ENCODE measurements at regions not wholly inside any gene's neighbourhood (a gene's known extent, or its start where the extent isn't known, plus 50 kb on each side); places are given as distances from the start of the nearest gene placed in this dataset.

GRCh38 chr3:106380232-106380631 is 511.4 kb upstream of the CBLB start (continued):
- TF ChIP-seq EZH2 (IDR thresholded peaks at IDR 0.05; ENCODE audit: low read depth, unreplicated experiment) (no peak), REST (IDR thresholded peaks at IDR 0.05; ENCODE audit: unreplicated experiment) (no peak), JUNB (IDR thresholded peaks at IDR 0.05; ENCODE audit: unreplicated experiment) (no peak), EZH2phosphoT487 (IDR thresholded peaks at IDR 0.05; ENCODE audit: unreplicated experiment) (no peak), CTCF (conservative IDR thresholded peaks at IDR 0.05; ENCODE audit: low read depth in 2 of 2) (no peak)

- Mint-ChIP-seq H3K27me3 (ENCODE audit: insufficient read depth, low read depth, poor library complexity) (peaks cover 2% of the 10 kb centered on the region), H3K4me1 (peaks cover 13% of the 10 kb centered on the region; the same call in 2 of the 3 replicates), H3K4me3 (no peak overlapping the region), H3K36me3 (ENCODE audit: low read depth) (no peaks in the 10 kb centered on the region), H3K27ac (peak overlapping the region; percentile 69), H3K9me3 (no peaks in the 10 kb centered on the region)
- Histone ChIP-seq H3K4me2 (no peak overlapping the region), H4K20me1 (replicated peaks; ENCODE audit: insufficient read depth) (no peaks in the 10 kb centered on the region), H3K27me3 (ENCODE audit: insufficient read depth) (no peaks in the 10 kb centered on the region), H3K4me1 (ENCODE audit: insufficient read depth) (no peaks in the 10 kb centered on the region), H2AFZ (peak overlapping the region; percentile 87; the same call in 1 of the 2 replicates), H3K4me3 (no peak overlapping the region), H3K36me3 (ENCODE audit: insufficient read depth) (no peaks in the 10 kb centered on the region), H3K27ac (ENCODE audit: low read depth) (no peak overlapping the region), H3K9me2 (ENCODE audit: insufficient read depth) (peaks cover under 1% of the 10 kb centered on the region; the same call in 1 of the 2 replicates), H3F3A (replicated peaks; ENCODE audit: low read depth) (no peaks in the 10 kb centered on the region), H3K79me2 (replicated peaks; ENCODE audit: insufficient read depth) (no peaks in the 10 kb centered on the region)
- ATAC-seq (no peak), DNase-seq (ENCODE audit: low spot score) (no peak)
- no peak for TF ChIP-seq POLR2AphosphoS5 (IDR thresholded peaks at IDR 0.05; ENCODE audit: low read depth)
- no peak for TF ChIP-seq EZH2phosphoT487 (IDR thresholded peaks at IDR 0.05; ENCODE audit: unreplicated experiment)
- no peak for TF ChIP-seq CTCF (conservative IDR thresholded peaks at IDR 0.05; ENCODE audit: low read depth in 2 of 2)
- TF ChIP-seq ETS1 (IDR thresholded peaks at IDR 0.05): no peak
- no peak for TF ChIP-seq REST (IDR thresholded peaks at IDR 0.05; ENCODE audit: unreplicated experiment)
- no peak for TF ChIP-seq JUNB (IDR thresholded peaks at IDR 0.05; ENCODE audit: unreplicated experiment)
- TF ChIP-seq CREB1 (CRISPR knock-in tag; IDR thresholded peaks at IDR 0.05; ENCODE audit: low read depth): no peak
- TF ChIP-seq EZH2 (IDR thresholded peaks at IDR 0.05; ENCODE audit: low read depth, unreplicated experiment): no peak
- no peak for TF ChIP-seq ZNF331 (CRISPR knock-in tag; IDR thresholded peaks at IDR 0.05; ENCODE audit: low read depth)
- TF ChIP-seq ZNF114 (CRISPR knock-in tag; IDR thresholded peaks at IDR 0.05): no peak
Observed at GRCh38 chr3:106381286-106381938, 512.6 kb upstream of the CBLB start.

Data from GM23338 (cell line).